ENCODE measurements at regions not wholly inside any gene's neighbourhood (a gene's known extent, or its start where the extent isn't known, plus 50 kb on each side); places are given as distances from the start of the nearest gene placed in this dataset.

- Histone ChIP-seq H3K27me3 (ENCODE audit: control insufficient read depth in 3 of 3, insufficient read depth in 3 of 3, low read length in 2 of 3) (no peaks in the 10 kb centered on the region), H3K9ac (ENCODE audit: insufficient read depth in 1 of 2, low read length in 2 of 2) (no peak overlapping the region), H3K36me3 (ENCODE audit: control insufficient read depth in 4 of 4, insufficient read depth in 4 of 4, low read length in 4 of 4) (no peaks in the 10 kb centered on the region), H3K9me3 (ENCODE audit: control insufficient read depth in 4 of 4, insufficient read depth in 3 of 4, low read length in 3 of 4) (no peaks in the 10 kb centered on the region), H3K4me1 (ENCODE audit: control insufficient read depth in 5 of 5, insufficient read depth in 5 of 5, low read length in 5 of 5) (peaks cover 0 to 10% (median 0%) of the 10 kb centered on the region in 5 donors), H3K4me3 (no peak overlapping the region), H3K27ac (ENCODE audit: low read depth in 1 of 2, low read length in 1 of 2) (peak overlapping the region in 1 of 2 donors; percentile 33)
- TF ChIP-seq CTCF (IDR thresholded peaks at IDR 0.05; ENCODE audit: control extremely low read depth, extremely low read depth) = no peak
- WGBS, 2 donors = 75 to 87% methylated on average over 9 of the region's 9 CpGs
- DNase-seq (no peak), ATAC-seq (ENCODE audit: insufficient read depth, low FRiP score) (no peak)
Observed at GRCh38 chr1:245041058-245041698, 113.6 kb upstream of the KIF26B start.

- no peak for ATAC-seq (ENCODE audit: insufficient read depth, low FRiP score)
Observed at GRCh38 chr1:245039196-245039595, 115.6 kb upstream of the KIF26B start.

GRCh38 chr1:245036102-245036501 lies 118.7 kb upstream of the KIF26B start:
- no peaks in the 10 kb centered on the region for H3K27me3 ChIP-seq (ENCODE audit: control insufficient read depth in 3 of 3, insufficient read depth in 3 of 3, low read length in 2 of 3)
- WGBS, 2 donors = 94 to 98% methylated on average over 1 of the region's 1 CpG
- H3K9ac ChIP-seq (ENCODE audit: insufficient read depth in 1 of 2, low read length in 2 of 2) = no peak overlapping the region
- no peak for TF ChIP-seq CTCF (IDR thresholded peaks at IDR 0.05; ENCODE audit: control extremely low read depth, extremely low read depth)
- DNase-seq (no peak), ATAC-seq (ENCODE audit: insufficient read depth, low FRiP score) (no peak)
- peaks cover 0 to 2% (median 0%) of the 10 kb centered on the region in 5 donors for H3K4me1 ChIP-seq (ENCODE audit: control insufficient read depth in 5 of 5, insufficient read depth in 5 of 5, low read length in 5 of 5)
- no peak overlapping the region for H3K27ac ChIP-seq (ENCODE audit: low read depth in 1 of 2, low read length in 1 of 2)
- H3K9me3 ChIP-seq (ENCODE audit: control insufficient read depth in 4 of 4, insufficient read depth in 3 of 4, low read length in 3 of 4) = no peaks in the 10 kb centered on the region
- no peaks in the 10 kb centered on the region for H3K36me3 ChIP-seq (ENCODE audit: control insufficient read depth in 4 of 4, insufficient read depth in 4 of 4, low read length in 4 of 4)
- no peak overlapping the region for H3K4me3 ChIP-seq

More at GRCh38 chr1:245039196-245039595, 115.6 kb upstream of the KIF26B start:
- 60 to 85% methylated on average over 3 of the region's 3 CpGs for WGBS, 2 donors
- DNase-seq = no peak
- Histone ChIP-seq H3K27ac (ENCODE audit: low read depth in 1 of 2, low read length in 1 of 2) (no peak overlapping the region), H3K36me3 (ENCODE audit: control insufficient read depth in 4 of 4, insufficient read depth in 4 of 4, low read length in 4 of 4) (no peaks in the 10 kb centered on the region), H3K9me3 (ENCODE audit: control insufficient read depth in 4 of 4, insufficient read depth in 3 of 4, low read length in 3 of 4) (no peaks in the 10 kb centered on the region), H3K9ac (ENCODE audit: insufficient read depth in 1 of 2, low read length in 2 of 2) (no peak overlapping the region), H3K4me1 (ENCODE audit: control insufficient read depth in 5 of 5, insufficient read depth in 5 of 5, low read length in 5 of 5) (peaks cover 0 to 7% (median 0%) of the 10 kb centered on the region in 5 donors), H3K27me3 (ENCODE audit: control insufficient read depth in 3 of 3, insufficient read depth in 3 of 3, low read length in 2 of 3) (no peaks in the 10 kb centered on the region), H3K4me3 (no peak overlapping the region)
- TF ChIP-seq CTCF (IDR thresholded peaks at IDR 0.05; ENCODE audit: control extremely low read depth, extremely low read depth) = no peak

- H3K36me3 ChIP-seq (ENCODE audit: control insufficient read depth in 4 of 4, insufficient read depth in 4 of 4, low read length in 4 of 4) = peaks cover 0 to 4% (median 0%) of the 10 kb centered on the region in 4 donors
- ATAC-seq (ENCODE audit: insufficient read depth, low FRiP score) = no peak
- no peak overlapping the region for H3K9ac ChIP-seq (ENCODE audit: insufficient read depth in 1 of 2, low read length in 2 of 2)
- WGBS, 2 donors = 54 to 82% methylated on average over 3 of the region's 3 CpGs
- no peak for DNase-seq
- H3K4me1 ChIP-seq (ENCODE audit: control insufficient read depth in 5 of 5, insufficient read depth in 5 of 5, low read length in 5 of 5) = peaks cover 0 to 2% (median 0%) of the 10 kb centered on the region in 5 donors
- TF ChIP-seq CTCF (IDR thresholded peaks at IDR 0.05; ENCODE audit: control extremely low read depth, extremely low read depth) = no peak
- no peaks in the 10 kb centered on the region for H3K27me3 ChIP-seq (ENCODE audit: control insufficient read depth in 3 of 3, insufficient read depth in 3 of 3, low read length in 2 of 3)
- no peak overlapping the region for H3K4me3 ChIP-seq
- no peak overlapping the region for H3K27ac ChIP-seq (ENCODE audit: low read depth in 1 of 2, low read length in 1 of 2)
- no peaks in the 10 kb centered on the region for H3K9me3 ChIP-seq (ENCODE audit: control insufficient read depth in 4 of 4, insufficient read depth in 3 of 4, low read length in 3 of 4)
Observed at GRCh38 chr1:245031041-245031440, 123.7 kb upstream of the KIF26B start.

All from lung (tissue), 11 donors.